ENCODE measurements at regions not wholly inside any gene's neighbourhood (a gene's known extent, or its start where the extent isn't known, plus 50 kb on each side); places are given as distances from the start of the nearest gene placed in this dataset.

DNA sequence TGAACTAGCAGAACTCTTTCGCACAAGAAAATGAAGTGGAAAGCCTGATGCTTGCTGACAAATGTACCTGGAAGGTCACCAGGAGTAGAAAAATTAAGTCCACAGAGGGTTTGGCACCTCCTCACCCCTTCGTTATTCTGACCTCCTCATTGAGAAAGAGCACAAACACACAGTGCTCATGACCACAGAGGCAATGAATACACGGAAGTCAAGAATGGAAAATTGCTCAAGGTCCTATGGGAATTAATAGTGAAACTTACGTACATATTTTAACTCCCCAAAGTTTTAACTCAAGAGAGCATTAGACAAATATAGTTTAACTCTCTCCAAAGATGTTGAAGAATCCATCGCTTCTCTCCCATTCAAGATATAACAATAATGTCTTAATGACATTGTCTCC lies 83.6 kb upstream of the CAMK2D start (continued):
- TF ChIP-seq RAD21 (IDR thresholded peaks at IDR 0.05 in 1 of 2, conservative IDR thresholded peaks at IDR 0.05 in 1 of 2; ENCODE audit: low read depth in 2 of 2, low read length in 2 of 2) (no peak), HDAC2 (IDR thresholded peaks at IDR 0.05; ENCODE audit: borderline replicate concordance in 1 of 2, low read depth in 2 of 2, low read length in 2 of 2) (no peak), ZNF274 (IDR thresholded peaks at IDR 0.05; ENCODE audit: borderline replicate concordance, extremely low read depth, low read length) (no peak), RFX5 (IDR thresholded peaks at IDR 0.05; ENCODE audit: borderline replicate concordance, low read depth, low read length) (no peak), RBBP5 (IDR thresholded peaks at IDR 0.05; ENCODE audit: borderline replicate concordance, low read depth, low read length) (no peak), EGR1 (IDR thresholded peaks at IDR 0.05; ENCODE audit: borderline replicate concordance, low read depth, low read length) (no peak), YY1 (IDR thresholded peaks at IDR 0.05; ENCODE audit: low read depth, low read length) (no peak), ASH2L (IDR thresholded peaks at IDR 0.05; ENCODE audit: low read length) (no peak), POU5F1 (IDR thresholded peaks at IDR 0.05; ENCODE audit: low read depth, low read length) (no peak), RNF2 (IDR thresholded peaks at IDR 0.05; ENCODE audit: borderline replicate concordance, low read depth, low read length, missing control alignments, poor library complexity, severe bottlenecking) (no peak), KDM4A (IDR thresholded peaks at IDR 0.05; ENCODE audit: low read depth, low read length, severe bottlenecking) (no peak), SUZ12 (IDR thresholded peaks at IDR 0.05; ENCODE audit: low read length) (no peak), POLR2A (IDR thresholded peaks at IDR 0.05; ENCODE audit: control extremely low read depth in 1 of 2, low read depth in 2 of 2, low read length in 2 of 2) (no peak), KDM1A (IDR thresholded peaks at IDR 0.05; ENCODE audit: borderline replicate concordance, low read length) (no peak), CEBPB (IDR thresholded peaks at IDR 0.05; ENCODE audit: low read depth, low read length) (no peak)
- TF ChIP-seq, protein P1, sequence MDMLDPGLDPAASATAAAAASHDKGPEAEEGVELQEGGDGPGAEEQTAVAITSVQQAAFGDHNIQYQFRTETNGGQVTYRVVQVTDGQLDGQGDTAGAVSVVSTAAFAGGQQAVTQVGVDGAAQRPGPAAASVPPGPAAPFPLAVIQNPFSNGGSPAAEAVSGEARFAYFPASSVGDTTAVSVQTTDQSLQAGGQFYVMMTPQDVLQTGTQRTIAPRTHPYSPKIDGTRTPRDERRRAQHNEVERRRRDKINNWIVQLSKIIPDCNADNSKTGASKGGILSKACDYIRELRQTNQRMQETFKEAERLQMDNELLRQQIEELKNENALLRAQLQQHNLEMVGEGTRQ (IDR thresholded peaks at IDR 0.05; ENCODE audit: low read length), result no peak
- TF ChIP-seq, protein P2, sequence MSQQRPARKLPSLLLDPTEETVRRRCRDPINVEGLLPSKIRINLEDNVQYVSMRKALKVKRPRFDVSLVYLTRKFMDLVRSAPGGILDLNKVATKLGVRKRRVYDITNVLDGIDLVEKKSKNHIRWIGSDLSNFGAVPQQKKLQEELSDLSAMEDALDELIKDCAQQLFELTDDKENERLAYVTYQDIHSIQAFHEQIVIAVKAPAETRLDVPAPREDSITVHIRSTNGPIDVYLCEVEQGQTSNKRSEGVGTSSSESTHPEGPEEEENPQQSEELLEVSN (IDR thresholded peaks at IDR 0.05), result no peak
- TF ChIP-seq, protein P3, sequence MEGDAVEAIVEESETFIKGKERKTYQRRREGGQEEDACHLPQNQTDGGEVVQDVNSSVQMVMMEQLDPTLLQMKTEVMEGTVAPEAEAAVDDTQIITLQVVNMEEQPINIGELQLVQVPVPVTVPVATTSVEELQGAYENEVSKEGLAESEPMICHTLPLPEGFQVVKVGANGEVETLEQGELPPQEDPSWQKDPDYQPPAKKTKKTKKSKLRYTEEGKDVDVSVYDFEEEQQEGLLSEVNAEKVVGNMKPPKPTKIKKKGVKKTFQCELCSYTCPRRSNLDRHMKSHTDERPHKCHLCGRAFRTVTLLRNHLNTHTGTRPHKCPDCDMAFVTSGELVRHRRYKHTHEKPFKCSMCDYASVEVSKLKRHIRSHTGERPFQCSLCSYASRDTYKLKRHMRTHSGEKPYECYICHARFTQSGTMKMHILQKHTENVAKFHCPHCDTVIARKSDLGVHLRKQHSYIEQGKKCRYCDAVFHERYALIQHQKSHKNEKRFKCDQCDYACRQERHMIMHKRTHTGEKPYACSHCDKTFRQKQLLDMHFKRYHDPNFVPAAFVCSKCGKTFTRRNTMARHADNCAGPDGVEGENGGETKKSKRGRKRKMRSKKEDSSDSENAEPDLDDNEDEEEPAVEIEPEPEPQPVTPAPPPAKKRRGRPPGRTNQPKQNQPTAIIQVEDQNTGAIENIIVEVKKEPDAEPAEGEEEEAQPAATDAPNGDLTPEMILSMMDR (IDR thresholded peaks at IDR 0.05; ENCODE audit: control extremely low read depth in 1 of 3, insufficient read depth in 1 of 3, low read depth in 1 of 3, low read length in 3 of 3), result no peak

All from H1 (cell line).